ENCODE measurements at regions not wholly inside any gene's neighbourhood (a gene's known extent, or its start where the extent isn't known, plus 50 kb on each side); places are given as distances from the start of the nearest gene placed in this dataset.

- TF ChIP-seq EZH2phosphoT487 (IDR thresholded peaks at IDR 0.05; ENCODE audit: insufficient read depth, low read depth) (no peak), EZH2 (IDR thresholded peaks at IDR 0.05; ENCODE audit: insufficient read depth, poor library complexity, severe bottlenecking) (no peak)
Observed at GRCh38 chr12:114990381-114990780, 306.4 kb upstream of the TBX3 start.

Measured in GM23248 (cell line).